ENCODE measurements at regions not wholly inside any gene's neighbourhood (a gene's known extent, or its start where the extent isn't known, plus 50 kb on each side); places are given as distances from the start of the nearest gene placed in this dataset.

GRCh38 chr6:93886416-93886815 lies 467.1 kb upstream of the EPHA7 start:
- TF ChIP-seq CREB1 (IDR thresholded peaks at IDR 0.05; ENCODE audit: low read depth), result no peak
- TF ChIP-seq RAD21 (IDR thresholded peaks at IDR 0.05; ENCODE audit: low read depth), result no peak
- no peak for TF ChIP-seq FOXM1 (IDR thresholded peaks at IDR 0.05; ENCODE audit: borderline replicate concordance, low read depth)
- TF ChIP-seq, protein P1, sequence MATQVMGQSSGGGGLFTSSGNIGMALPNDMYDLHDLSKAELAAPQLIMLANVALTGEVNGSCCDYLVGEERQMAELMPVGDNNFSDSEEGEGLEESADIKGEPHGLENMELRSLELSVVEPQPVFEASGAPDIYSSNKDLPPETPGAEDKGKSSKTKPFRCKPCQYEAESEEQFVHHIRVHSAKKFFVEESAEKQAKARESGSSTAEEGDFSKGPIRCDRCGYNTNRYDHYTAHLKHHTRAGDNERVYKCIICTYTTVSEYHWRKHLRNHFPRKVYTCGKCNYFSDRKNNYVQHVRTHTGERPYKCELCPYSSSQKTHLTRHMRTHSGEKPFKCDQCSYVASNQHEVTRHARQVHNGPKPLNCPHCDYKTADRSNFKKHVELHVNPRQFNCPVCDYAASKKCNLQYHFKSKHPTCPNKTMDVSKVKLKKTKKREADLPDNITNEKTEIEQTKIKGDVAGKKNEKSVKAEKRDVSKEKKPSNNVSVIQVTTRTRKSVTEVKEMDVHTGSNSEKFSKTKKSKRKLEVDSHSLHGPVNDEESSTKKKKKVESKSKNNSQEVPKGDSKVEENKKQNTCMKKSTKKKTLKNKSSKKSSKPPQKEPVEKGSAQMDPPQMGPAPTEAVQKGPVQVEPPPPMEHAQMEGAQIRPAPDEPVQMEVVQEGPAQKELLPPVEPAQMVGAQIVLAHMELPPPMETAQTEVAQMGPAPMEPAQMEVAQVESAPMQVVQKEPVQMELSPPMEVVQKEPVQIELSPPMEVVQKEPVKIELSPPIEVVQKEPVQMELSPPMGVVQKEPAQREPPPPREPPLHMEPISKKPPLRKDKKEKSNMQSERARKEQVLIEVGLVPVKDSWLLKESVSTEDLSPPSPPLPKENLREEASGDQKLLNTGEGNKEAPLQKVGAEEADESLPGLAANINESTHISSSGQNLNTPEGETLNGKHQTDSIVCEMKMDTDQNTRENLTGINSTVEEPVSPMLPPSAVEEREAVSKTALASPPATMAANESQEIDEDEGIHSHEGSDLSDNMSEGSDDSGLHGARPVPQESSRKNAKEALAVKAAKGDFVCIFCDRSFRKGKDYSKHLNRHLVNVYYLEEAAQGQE (IDR thresholded peaks at IDR 0.05; ENCODE audit: low read depth), result no peak
- TF ChIP-seq, protein P2, sequence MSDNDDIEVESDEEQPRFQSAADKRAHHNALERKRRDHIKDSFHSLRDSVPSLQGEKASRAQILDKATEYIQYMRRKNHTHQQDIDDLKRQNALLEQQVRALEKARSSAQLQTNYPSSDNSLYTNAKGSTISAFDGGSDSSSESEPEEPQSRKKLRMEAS (IDR thresholded peaks at IDR 0.05), result no peak
- TF ChIP-seq CEBPB (IDR thresholded peaks at IDR 0.05), result no peak
- no peak for TF ChIP-seq YY1 (IDR thresholded peaks at IDR 0.05; ENCODE audit: low read depth)
- no peak for TF ChIP-seq TAF1 (IDR thresholded peaks at IDR 0.05; ENCODE audit: low read depth)
- TF ChIP-seq EP300 (IDR thresholded peaks at IDR 0.05; ENCODE audit: borderline replicate concordance), result no peak
- no peak for TF ChIP-seq USF1 (IDR thresholded peaks at IDR 0.05)
- no peak for TF ChIP-seq TCF12 (IDR thresholded peaks at IDR 0.05; ENCODE audit: low read depth)
- TF ChIP-seq NFIC (IDR thresholded peaks at IDR 0.05), result no peak
- no peak for TF ChIP-seq EGR1 (IDR thresholded peaks at IDR 0.05)
- no peak for TF ChIP-seq TEAD4 (IDR thresholded peaks at IDR 0.05)
- no peak for TF ChIP-seq ZBTB7A (IDR thresholded peaks at IDR 0.05; ENCODE audit: low read depth)

- TF ChIP-seq, protein P2 (IDR thresholded peaks at IDR 0.05), result no peak
- no peak for TF ChIP-seq EP300 (IDR thresholded peaks at IDR 0.05; ENCODE audit: borderline replicate concordance)
- no peak for TF ChIP-seq CREB1 (IDR thresholded peaks at IDR 0.05; ENCODE audit: low read depth)
- no peak for TF ChIP-seq EGR1 (IDR thresholded peaks at IDR 0.05)
Measured at GRCh38 chr6:93859971-93860370, 440.6 kb upstream of the EPHA7 start.

GRCh38 chr6:93858213-93858612 lies 438.9 kb upstream of the EPHA7 start:
- TF ChIP-seq TCF12 (IDR thresholded peaks at IDR 0.05; ENCODE audit: low read depth), result no peak
- TF ChIP-seq USF1 (IDR thresholded peaks at IDR 0.05), result no peak
- no peak for TF ChIP-seq EP300 (IDR thresholded peaks at IDR 0.05; ENCODE audit: borderline replicate concordance)
- TF ChIP-seq, protein P2 (IDR thresholded peaks at IDR 0.05), result no peak
- TF ChIP-seq TEAD4 (IDR thresholded peaks at IDR 0.05), result no peak
- TF ChIP-seq TAF1 (IDR thresholded peaks at IDR 0.05; ENCODE audit: low read depth), result no peak
- no peak for TF ChIP-seq FOXM1 (IDR thresholded peaks at IDR 0.05; ENCODE audit: borderline replicate concordance, low read depth)
- TF ChIP-seq NFIC (IDR thresholded peaks at IDR 0.05), result no peak
- TF ChIP-seq YY1 (IDR thresholded peaks at IDR 0.05; ENCODE audit: low read depth), result no peak
- no peak for TF ChIP-seq CEBPB (IDR thresholded peaks at IDR 0.05)
- no peak for TF ChIP-seq EGR1 (IDR thresholded peaks at IDR 0.05)
- no peak for TF ChIP-seq RAD21 (IDR thresholded peaks at IDR 0.05; ENCODE audit: low read depth)
- no peak for TF ChIP-seq CREB1 (IDR thresholded peaks at IDR 0.05; ENCODE audit: low read depth)
- TF ChIP-seq ZBTB7A (IDR thresholded peaks at IDR 0.05; ENCODE audit: low read depth), result no peak
- TF ChIP-seq, protein P1 (IDR thresholded peaks at IDR 0.05; ENCODE audit: low read depth), result no peak

- TF ChIP-seq TCF12 (IDR thresholded peaks at IDR 0.05; ENCODE audit: low read depth) (no peak), YY1 (IDR thresholded peaks at IDR 0.05; ENCODE audit: low read depth) (no peak), NFIC (IDR thresholded peaks at IDR 0.05) (no peak)
- TF ChIP-seq, protein P1 (IDR thresholded peaks at IDR 0.05; ENCODE audit: low read depth), result no peak
Measured at GRCh38 chr6:93849857-93850256, 430.5 kb upstream of the EPHA7 start.
